ENCODE measurements at regions not wholly inside any gene's neighbourhood (a gene's known extent, or its start where the extent isn't known, plus 50 kb on each side); places are given as distances from the start of the nearest gene placed in this dataset.

DNA sequence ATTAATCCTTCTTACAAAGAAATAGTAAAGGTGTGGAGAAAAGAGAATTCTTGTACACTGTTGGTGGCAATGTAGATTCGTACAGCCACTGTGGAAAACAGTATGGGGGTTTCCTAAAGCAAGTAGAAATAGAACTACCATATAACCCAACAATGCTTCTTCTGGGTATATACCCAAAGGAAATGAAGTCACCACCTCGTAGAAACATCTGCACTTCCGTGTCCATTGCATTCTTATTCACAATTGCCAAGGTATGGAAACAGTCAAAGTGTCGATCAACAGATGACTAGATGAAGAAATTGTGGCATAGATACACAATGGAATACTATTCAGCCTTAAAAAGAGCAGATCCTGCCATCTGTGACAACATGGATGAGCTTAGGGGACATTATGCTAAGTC, 93.4 kb upstream of the TGIF1 start:
- TF ChIP-seq, protein P1, sequence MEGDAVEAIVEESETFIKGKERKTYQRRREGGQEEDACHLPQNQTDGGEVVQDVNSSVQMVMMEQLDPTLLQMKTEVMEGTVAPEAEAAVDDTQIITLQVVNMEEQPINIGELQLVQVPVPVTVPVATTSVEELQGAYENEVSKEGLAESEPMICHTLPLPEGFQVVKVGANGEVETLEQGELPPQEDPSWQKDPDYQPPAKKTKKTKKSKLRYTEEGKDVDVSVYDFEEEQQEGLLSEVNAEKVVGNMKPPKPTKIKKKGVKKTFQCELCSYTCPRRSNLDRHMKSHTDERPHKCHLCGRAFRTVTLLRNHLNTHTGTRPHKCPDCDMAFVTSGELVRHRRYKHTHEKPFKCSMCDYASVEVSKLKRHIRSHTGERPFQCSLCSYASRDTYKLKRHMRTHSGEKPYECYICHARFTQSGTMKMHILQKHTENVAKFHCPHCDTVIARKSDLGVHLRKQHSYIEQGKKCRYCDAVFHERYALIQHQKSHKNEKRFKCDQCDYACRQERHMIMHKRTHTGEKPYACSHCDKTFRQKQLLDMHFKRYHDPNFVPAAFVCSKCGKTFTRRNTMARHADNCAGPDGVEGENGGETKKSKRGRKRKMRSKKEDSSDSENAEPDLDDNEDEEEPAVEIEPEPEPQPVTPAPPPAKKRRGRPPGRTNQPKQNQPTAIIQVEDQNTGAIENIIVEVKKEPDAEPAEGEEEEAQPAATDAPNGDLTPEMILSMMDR (IDR thresholded peaks at IDR 0.05), result no peak
- no peak for TF ChIP-seq EZH2 (IDR thresholded peaks at IDR 0.05)
